Fibroblast of pulmonary artery (primary cell): ENCODE measurements at regions not wholly inside any gene's neighbourhood (a gene's known extent, or its start where the extent isn't known, plus 50 kb on each side); places are given as distances from the start of the nearest gene placed in this dataset.

Experiments used
- DNase-seq: peaks from one replicate; pipeline ENCODE4 v3.0.0-alpha.2; 2010; ENCODE audit warnings: low read depth
- H3K4me3 ChIP-seq: replicated peaks from 2 replicates; pipeline ENCODE4 v1.5.1; 2011; ENCODE audit warnings: low read depth, mild to moderate bottlenecking, control low read depth, low read length, moderate library complexity
- TF ChIP-seq, protein P1 (sequence below): IDR thresholded peaks from 2 replicates; pipeline ENCODE4 v1.5.1; 2011; ENCODE audit warnings: mild to moderate bottlenecking, control low read depth, low read length, inconsistent platforms; ENCODE audit errors: missing control alignments

DNA sequence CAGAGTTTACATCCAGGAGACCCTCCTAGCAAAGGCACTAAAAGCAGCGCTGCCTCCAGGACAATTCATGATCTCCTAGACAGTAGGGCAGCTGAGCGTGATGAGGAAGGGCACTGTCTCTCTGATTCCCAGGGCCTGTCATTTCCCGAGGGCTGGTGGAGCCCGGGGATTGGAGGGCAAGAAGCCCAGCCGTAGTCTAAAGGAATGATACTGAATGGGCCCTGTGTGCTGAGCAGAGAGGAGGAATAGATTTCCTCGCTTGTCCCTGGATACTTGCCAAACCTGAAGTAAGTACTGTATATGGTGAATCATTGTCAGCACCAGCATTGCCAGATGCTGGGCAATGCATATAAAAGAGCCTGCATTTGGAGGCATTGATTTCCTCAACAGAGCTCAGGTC, 88.0 kb upstream of the SLITRK2 start:
- TF ChIP-seq, protein P1, sequence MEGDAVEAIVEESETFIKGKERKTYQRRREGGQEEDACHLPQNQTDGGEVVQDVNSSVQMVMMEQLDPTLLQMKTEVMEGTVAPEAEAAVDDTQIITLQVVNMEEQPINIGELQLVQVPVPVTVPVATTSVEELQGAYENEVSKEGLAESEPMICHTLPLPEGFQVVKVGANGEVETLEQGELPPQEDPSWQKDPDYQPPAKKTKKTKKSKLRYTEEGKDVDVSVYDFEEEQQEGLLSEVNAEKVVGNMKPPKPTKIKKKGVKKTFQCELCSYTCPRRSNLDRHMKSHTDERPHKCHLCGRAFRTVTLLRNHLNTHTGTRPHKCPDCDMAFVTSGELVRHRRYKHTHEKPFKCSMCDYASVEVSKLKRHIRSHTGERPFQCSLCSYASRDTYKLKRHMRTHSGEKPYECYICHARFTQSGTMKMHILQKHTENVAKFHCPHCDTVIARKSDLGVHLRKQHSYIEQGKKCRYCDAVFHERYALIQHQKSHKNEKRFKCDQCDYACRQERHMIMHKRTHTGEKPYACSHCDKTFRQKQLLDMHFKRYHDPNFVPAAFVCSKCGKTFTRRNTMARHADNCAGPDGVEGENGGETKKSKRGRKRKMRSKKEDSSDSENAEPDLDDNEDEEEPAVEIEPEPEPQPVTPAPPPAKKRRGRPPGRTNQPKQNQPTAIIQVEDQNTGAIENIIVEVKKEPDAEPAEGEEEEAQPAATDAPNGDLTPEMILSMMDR: no peak
- no peak for DNase-seq
- H3K4me3 ChIP-seq: no peak overlapping the region

GRCh38 chrX:145735036-145735435, 82.6 kb upstream of the SLITRK2 start:
- DNase-seq: no peak
- TF ChIP-seq, protein P1: no peak
- no peak overlapping the region for H3K4me3 ChIP-seq

GRCh38 chrX:145751943-145752342, 65.7 kb upstream of the SLITRK2 start:
- no peak overlapping the region for H3K4me3 ChIP-seq
- TF ChIP-seq, protein P1: no peak
- peak; percentile 0 for DNase-seq
